Chondrocyte (in vitro differentiated cells): ENCODE measurements at regions not wholly inside any gene's neighbourhood (a gene's known extent, or its start where the extent isn't known, plus 50 kb on each side); places are given as distances from the start of the nearest gene placed in this dataset.

Experiments used
- DNase-seq: peaks from one replicate; pipeline ENCODE4 v3.0.0; 2021; ENCODE audit warnings: mixed read lengths, low spot score
- H3K27ac Mint-ChIP-seq: one replicate; pipeline ENCODE4 v1.8.0; 2021; ENCODE audit warnings: mild to moderate bottlenecking, moderate library complexity, mixed read lengths; ENCODE audit not compliant: unreplicated experiment
- H3K27me3 Mint-ChIP-seq: 2 replicates; pipeline ENCODE4 v1.8.0; 2021; ENCODE audit warnings: low read depth, mixed read lengths
- H3K36me3 Mint-ChIP-seq: 2 replicates; pipeline ENCODE4 v1.8.0; 2021; ENCODE audit warnings: low read depth, mixed read lengths
- H3K4me1 Mint-ChIP-seq: 2 replicates; pipeline ENCODE4 v1.8.0; 2021; ENCODE audit warnings: low read depth, mild to moderate bottlenecking, mixed read lengths
- H3K4me3 Mint-ChIP-seq: one replicate; pipeline ENCODE4 v1.8.0; 2021; ENCODE audit warnings: mild to moderate bottlenecking, moderate library complexity, mixed read lengths; ENCODE audit not compliant: unreplicated experiment
- H3K9me3 Mint-ChIP-seq: 2 replicates; pipeline ENCODE4 v1.8.0; 2021; ENCODE audit warnings: low read depth, mixed read lengths
- CTCF ChIP-seq: fragments of 200-600 bp; sonication (generic); IDR thresholded peaks from 2 replicates; pipeline ENCODE4 v1.5.0; 2021; ENCODE audit warnings: antibody characterized with exemption, mild to moderate bottlenecking, moderate library complexity

DNA sequence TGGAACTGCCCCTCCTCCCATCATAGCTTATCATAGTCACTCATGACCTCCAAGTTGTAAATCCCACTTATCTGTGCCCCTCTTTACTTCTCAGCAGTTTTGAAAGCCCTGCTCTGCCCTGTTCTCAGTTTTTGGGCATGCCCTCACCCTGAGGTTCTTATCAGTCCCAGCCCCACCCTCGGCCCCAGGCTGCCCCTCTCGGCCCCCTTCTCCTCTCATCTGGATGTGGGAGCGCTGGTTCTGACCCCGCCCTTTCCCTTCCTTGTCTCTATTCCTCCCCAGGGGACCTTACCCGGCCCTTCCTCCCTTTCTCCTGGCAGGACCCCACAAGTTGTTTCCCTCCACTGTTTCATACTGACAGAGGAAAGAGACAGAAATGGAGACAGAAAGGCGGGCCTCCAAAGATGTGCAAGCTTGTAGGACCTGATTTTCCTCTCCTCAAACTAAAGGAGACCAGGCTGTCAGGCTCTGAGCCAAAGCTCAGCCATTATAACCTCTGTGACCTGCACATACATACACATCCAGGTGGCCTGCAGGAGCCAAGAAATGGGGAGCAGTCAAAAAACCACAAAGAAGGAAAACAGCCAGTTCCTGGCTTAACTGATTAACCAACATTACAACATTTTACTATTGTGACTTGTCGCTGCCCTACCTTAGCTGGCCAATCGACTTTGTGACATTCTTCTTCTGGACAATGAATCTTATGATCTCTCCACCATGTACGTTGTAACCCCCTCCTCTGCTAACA is 171.0 kb upstream of the HS6ST1 start:
- Mint-ChIP-seq H3K4me1 (peaks cover 14% of the 10 kb centered on the region), H3K27me3 (no peaks in the 10 kb centered on the region), H3K27ac (no peak overlapping the region), H3K36me3 (no peaks in the 10 kb centered on the region), H3K4me3 (no peak overlapping the region), H3K9me3 (peaks cover 3% of the 10 kb centered on the region)
- TF ChIP-seq CTCF: no peak
- DNase-seq: no peak

- Mint-ChIP-seq H3K27me3 (no peaks in the 10 kb centered on the region), H3K36me3 (no peaks in the 10 kb centered on the region), H3K4me1 (peaks cover 14% of the 10 kb centered on the region), H3K27ac (no peak overlapping the region), H3K4me3 (no peak overlapping the region), H3K9me3 (peaks cover 3% of the 10 kb centered on the region)
- TF ChIP-seq CTCF: no peak
- DNase-seq: no peak
Measured at GRCh38 chr2:128490321-128490720, 171.7 kb upstream of the HS6ST1 start.

GRCh38 chr2:128490881-128491691 is 172.4 kb upstream of the HS6ST1 start:
- Mint-ChIP-seq H3K4me3 (no peak overlapping the region), H3K9me3 (peaks cover 3% of the 10 kb centered on the region), H3K27ac (no peak overlapping the region), H3K27me3 (no peaks in the 10 kb centered on the region), H3K4me1 (peaks cover 14% of the 10 kb centered on the region), H3K36me3 (no peaks in the 10 kb centered on the region)
- TF ChIP-seq CTCF: no peak
- no peak for DNase-seq

DNA sequence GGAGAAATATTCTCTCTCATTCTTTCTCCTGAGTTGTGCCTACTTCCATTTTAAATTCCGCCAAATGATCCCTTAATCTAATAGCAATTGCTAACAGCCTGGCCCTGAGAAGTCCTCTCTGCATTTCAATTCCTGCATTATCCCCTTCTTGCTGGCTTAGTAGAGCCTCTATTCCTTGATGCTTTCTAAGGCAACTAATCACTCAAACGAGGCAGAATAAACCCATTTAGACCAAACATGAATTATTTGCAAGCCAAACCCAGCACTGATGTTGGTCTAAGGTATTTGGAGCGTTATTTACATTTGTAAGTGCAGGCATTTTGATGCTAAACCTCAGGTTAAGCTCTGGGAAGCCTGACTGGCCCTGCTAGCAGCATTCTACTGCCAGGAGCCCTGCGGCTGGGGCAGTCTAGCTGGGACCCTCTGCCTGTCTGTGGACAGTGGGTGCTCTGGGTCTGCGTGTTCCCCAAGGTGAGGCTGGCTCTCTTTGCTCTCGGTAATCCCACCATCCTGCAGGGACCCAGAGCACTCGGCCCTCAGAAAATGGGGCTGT is 173.1 kb upstream of the HS6ST1 start:
- no peak overlapping the region for H3K27ac Mint-ChIP-seq
- peaks cover 3% of the 10 kb centered on the region for H3K9me3 Mint-ChIP-seq
- no peaks in the 10 kb centered on the region for H3K27me3 Mint-ChIP-seq
- no peak for TF ChIP-seq CTCF
- no peak overlapping the region for H3K4me3 Mint-ChIP-seq
- no peak for DNase-seq
- H3K4me1 Mint-ChIP-seq: peaks cover 14% of the 10 kb centered on the region
- no peaks in the 10 kb centered on the region for H3K36me3 Mint-ChIP-seq

DNA sequence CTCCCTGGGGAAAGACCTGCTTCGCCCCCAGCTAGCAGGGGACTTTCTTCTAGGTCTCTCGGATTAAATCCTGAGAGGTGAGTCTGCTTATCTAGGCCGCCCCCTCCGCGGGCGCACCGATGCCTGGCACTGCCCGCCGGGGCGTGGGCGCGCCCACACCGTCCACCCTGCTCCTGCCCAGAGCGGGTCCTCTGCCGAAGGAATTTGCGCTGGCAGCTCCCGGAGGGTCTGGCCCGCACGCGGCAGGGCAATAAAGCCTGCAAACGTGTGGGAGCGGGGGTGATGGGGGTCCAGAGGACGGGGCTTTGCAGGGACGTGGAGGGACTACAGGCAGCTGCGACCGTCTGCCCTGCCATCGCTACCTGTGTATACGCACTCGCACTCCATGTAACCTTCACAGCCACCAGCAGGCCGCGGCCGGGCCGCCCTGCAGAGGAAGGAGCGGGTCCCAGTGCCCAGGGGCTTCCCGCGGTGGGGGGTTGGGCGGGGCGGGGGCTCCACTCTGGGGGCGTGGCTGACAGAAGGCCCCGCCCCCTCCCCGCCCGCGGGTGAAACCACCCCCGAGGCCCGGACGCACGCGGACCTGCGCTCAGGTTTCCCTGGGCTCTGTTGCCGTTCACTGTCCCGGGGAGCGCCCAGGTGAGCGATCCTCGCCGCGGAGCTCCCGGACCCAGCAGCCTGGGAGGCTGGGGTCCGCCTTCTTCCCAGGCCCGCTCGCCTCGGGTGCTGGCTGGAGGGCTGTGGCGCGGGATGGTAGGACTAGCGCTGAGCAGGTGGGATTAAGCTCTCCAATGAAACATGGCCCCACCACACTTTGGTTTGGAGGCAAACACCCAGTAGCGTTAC is 174.5 kb upstream of the HS6ST1 start:
- Mint-ChIP-seq H3K27me3 (no peaks in the 10 kb centered on the region), H3K4me1 (peaks cover 9% of the 10 kb centered on the region), H3K9me3 (peaks cover 3% of the 10 kb centered on the region), H3K36me3 (no peaks in the 10 kb centered on the region), H3K4me3 (no peak overlapping the region), H3K27ac (no peak overlapping the region)
- TF ChIP-seq CTCF: no peak
- no peak for DNase-seq
